Natural killer cell (primary cell): ENCODE measurements at regions not wholly inside any gene's neighbourhood (a gene's known extent, or its start where the extent isn't known, plus 50 kb on each side); places are given as distances from the start of the nearest gene placed in this dataset.

Source experiments
- ATAC-seq, 3 donors: fragments of 150-1000 bp in 2 of 3; fragments of 200-7000 bp in 1 of 3; cut with Tn5 transposase; 1 replicate in 1 of 3; 2 replicates in 2 of 3; pipeline ENCODE4 v1.10.0; 2021; ENCODE audit warnings: mild to moderate bottlenecking in 2 of 3, moderate library complexity in 2 of 3
- DNase-seq, 2 donors: peaks; one replicate each; pipeline versions ENCODE4 v3.0.0 to v3.0.0-alpha.2; 2013 to 2021; ENCODE audit warnings: mixed read lengths in 1 of 2
- H3K27ac ChIP-seq: one replicate; pipeline ENCODE4 v1.5.1; 2013; ENCODE audit warnings: mild to moderate bottlenecking, low read length
- H3K27me3 ChIP-seq: one replicate; pipeline ENCODE4 v1.6.1; 2013; ENCODE audit warnings: low read length; ENCODE audit not compliant: control insufficient read depth, insufficient read depth
- H3K36me3 ChIP-seq: one replicate; pipeline ENCODE4 v1.6.1; 2013; ENCODE audit warnings: low read length; ENCODE audit not compliant: control insufficient read depth, insufficient read depth
- H3K4me1 ChIP-seq: one replicate; pipeline ENCODE4 v1.6.1; 2013; ENCODE audit warnings: low read length; ENCODE audit not compliant: control insufficient read depth, insufficient read depth
- H3K4me3 ChIP-seq: one replicate; pipeline ENCODE4 v1.5.1; 2013; ENCODE audit warnings: low read length
- H3K9me3 ChIP-seq: one replicate; pipeline ENCODE4 v1.6.1; 2013; ENCODE audit warnings: low read length; ENCODE audit not compliant: control insufficient read depth, insufficient read depth
- H3K27ac Mint-ChIP-seq, 2 donors: one replicate each; pipeline ENCODE4 v1.8.0; 2022; ENCODE audit warnings: mild to moderate bottlenecking in 2 of 2, mixed read lengths in 2 of 2, moderate library complexity in 1 of 2
- H3K27me3 Mint-ChIP-seq, 2 donors: one replicate each; pipeline ENCODE4 v1.8.0; 2022; ENCODE audit warnings: low read depth in 2 of 2, mixed read lengths in 2 of 2
- H3K36me3 Mint-ChIP-seq: one replicate; pipeline ENCODE4 v1.8.0; 2022; ENCODE audit warnings: mixed read lengths
- H3K4me1 Mint-ChIP-seq, 2 donors: one replicate each; pipeline ENCODE4 v1.8.0; 2022; ENCODE audit warnings: mixed read lengths in 2 of 2
- H3K4me3 Mint-ChIP-seq: one replicate; pipeline ENCODE4 v1.8.0; 2022; ENCODE audit warnings: mild to moderate bottlenecking, moderate library complexity, mixed read lengths
- H3K9me3 Mint-ChIP-seq, 2 donors: one replicate each; pipeline ENCODE4 v1.8.0; 2022; ENCODE audit warnings: mixed read lengths in 2 of 2
- CTCF ChIP-seq: fragments of 200-600 bp; IDR thresholded peaks from one replicate; pipeline ENCODE4 v1.8.0; 2022; ENCODE audit warnings: antibody characterized with exemption
- WGBS: methylation state at CpG from one replicate; pipeline ENCODE4 v1.1.7; 2013; ENCODE audit warnings: missing lambda C conversion rate; ENCODE audit not compliant: insufficient coverage; 5-methylcytosine and 5-hydroxymethylcytosine counted together
- intact Hi-C: fragments of 100-400 bp; cut with micrococcal nuclease; formaldehyde crosslinking; loops from one replicate; pipeline ENCODE4 v1.14.2; 2022

- DNase-seq = no peak
- Mint-ChIP-seq H3K4me3 (no peak overlapping the region), H3K27ac (no peak overlapping the region), H3K4me1 (no peaks in the 10 kb centered on the region), H3K27me3 (no peaks in the 10 kb centered on the region), H3K36me3 (peaks cover 25% of the 10 kb centered on the region), H3K9me3 (no peaks in the 10 kb centered on the region)
- Histone ChIP-seq H3K36me3 (peaks cover 35% of the 10 kb centered on the region), H3K4me3 (no peak overlapping the region), H3K27me3 (no peaks in the 10 kb centered on the region), H3K27ac (no peak overlapping the region), H3K9me3 (no peaks in the 10 kb centered on the region), H3K4me1 (no peaks in the 10 kb centered on the region)
- intact Hi-C loops = no loop called here
- no CpG with 5 or more reads among the region's 1 CpG for WGBS
- no peak for TF ChIP-seq CTCF
- no peak for ATAC-seq
Observed at GRCh38 chr21:28877318-28877884, 115.3 kb downstream of the LTN1 start.

GRCh38 chr21:28875078-28875477, 117.6 kb downstream of the LTN1 start:
- intact Hi-C loops = no loop called here
- Histone ChIP-seq H3K27ac (no peak overlapping the region), H3K36me3 (peaks cover 27% of the 10 kb centered on the region), H3K9me3 (no peaks in the 10 kb centered on the region), H3K27me3 (no peaks in the 10 kb centered on the region), H3K4me3 (no peak overlapping the region), H3K4me1 (no peaks in the 10 kb centered on the region)
- Mint-ChIP-seq H3K4me3 (no peak overlapping the region), H3K27me3 (no peaks in the 10 kb centered on the region), H3K9me3 (no peaks in the 10 kb centered on the region), H3K36me3 (peaks cover 20% of the 10 kb centered on the region), H3K27ac (no peak overlapping the region), H3K4me1 (no peaks in the 10 kb centered on the region)
- no peak for TF ChIP-seq CTCF
- ATAC-seq = no peak
- no peak for DNase-seq
- 63% methylated on average over 5 of the region's 5 CpGs for WGBS

GRCh38 chr21:28872218-28872617, 120.5 kb downstream of the LTN1 start:
- DNase-seq = no peak
- Mint-ChIP-seq H3K27me3 (no peaks in the 10 kb centered on the region), H3K9me3 (no peaks in the 10 kb centered on the region), H3K4me1 (no peaks in the 10 kb centered on the region), H3K27ac (no peak overlapping the region), H3K36me3 (peaks cover 20% of the 10 kb centered on the region), H3K4me3 (no peak overlapping the region)
- intact Hi-C loops = no loop called here
- H3K4me3 ChIP-seq = no peak overlapping the region
- peaks cover 23% of the 10 kb centered on the region for H3K36me3 ChIP-seq
- TF ChIP-seq CTCF = no peak
- no peaks in the 10 kb centered on the region for H3K27me3 ChIP-seq
- H3K4me1 ChIP-seq = no peaks in the 10 kb centered on the region
- WGBS = 96% methylated on average over 5 of the region's 5 CpGs
- H3K27ac ChIP-seq = no peak overlapping the region
- no peak for ATAC-seq
- no peaks in the 10 kb centered on the region for H3K9me3 ChIP-seq

GRCh38 chr21:28871388-28872010, 121.2 kb downstream of the LTN1 start:
- no peak overlapping the region for H3K27ac ChIP-seq
- DNase-seq (no peak), ATAC-seq (no peak)
- H3K4me1 ChIP-seq = no peaks in the 10 kb centered on the region
- Mint-ChIP-seq H3K36me3 (peaks cover 20% of the 10 kb centered on the region), H3K4me1 (no peaks in the 10 kb centered on the region), H3K4me3 (no peak overlapping the region), H3K9me3 (no peaks in the 10 kb centered on the region), H3K27me3 (no peaks in the 10 kb centered on the region), H3K27ac (peak overlapping the region in 1 of 2 donors; percentile 67)
- H3K27me3 ChIP-seq = no peaks in the 10 kb centered on the region
- no peaks in the 10 kb centered on the region for H3K9me3 ChIP-seq
- WGBS = 95% methylated on average over 3 of the region's 3 CpGs
- intact Hi-C loops = no loop called here
- no peak overlapping the region for H3K4me3 ChIP-seq
- no peak for TF ChIP-seq CTCF
- H3K36me3 ChIP-seq = peaks cover 23% of the 10 kb centered on the region
